AG08395 (cell line): ENCODE measurements at regions not wholly inside any gene's neighbourhood (a gene's known extent, or its start where the extent isn't known, plus 50 kb on each side); places are given as distances from the start of the nearest gene placed in this dataset.

Source experiments
- DNase-seq: peaks from one replicate; pipeline ENCODE4 v3.0.0; 2012; ENCODE audit warnings: mixed read lengths, low spot score

- no peak for DNase-seq
These were observed 781.7 kb upstream of the GHITM start for GRCh38 chr10:83357627-83358026.

GRCh38 chr10:83367036-83367435 is 772.3 kb upstream of the GHITM start:
- DNase-seq, result no peak

DNA sequence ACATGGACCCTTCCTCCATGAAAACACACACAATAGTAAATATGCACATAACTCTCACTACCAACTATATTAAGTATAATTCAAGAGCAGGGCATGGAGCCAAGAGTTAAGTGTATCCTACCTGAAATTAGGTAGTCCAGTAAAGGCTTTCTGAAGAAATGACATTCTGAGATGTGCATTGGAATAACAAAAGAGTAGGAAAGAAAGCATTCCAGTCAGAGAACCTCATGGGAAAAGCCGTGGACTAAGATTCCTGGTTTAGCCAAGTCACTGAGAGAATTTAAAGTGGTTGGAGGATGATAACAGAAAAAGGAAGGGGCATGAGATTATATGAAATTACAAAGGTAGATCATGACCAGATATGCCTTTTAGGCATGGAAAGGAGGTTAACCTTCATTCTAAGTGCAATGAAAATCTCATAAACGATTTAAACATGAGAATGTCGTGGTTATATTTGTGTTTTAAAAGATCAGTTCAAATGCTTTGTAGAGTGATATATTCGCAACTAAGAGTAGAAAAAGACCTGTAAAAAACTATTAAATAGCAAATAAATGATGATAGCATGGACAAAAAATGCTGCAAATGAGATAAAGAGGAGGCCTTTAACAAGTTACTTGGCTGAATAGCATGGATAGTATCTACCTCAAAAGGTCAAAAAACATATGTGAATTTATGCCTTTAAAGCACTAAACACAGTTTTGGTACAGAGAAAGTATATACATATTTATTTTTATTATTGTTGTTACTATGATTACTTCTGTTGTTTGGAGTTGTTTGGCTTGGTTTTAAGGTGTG is 767.4 kb upstream of the GHITM start:
- no peak for DNase-seq

GRCh38 chr10:83372646-83373045 is 766.7 kb upstream of the GHITM start:
- DNase-seq, result peak; percentile 48

DNA sequence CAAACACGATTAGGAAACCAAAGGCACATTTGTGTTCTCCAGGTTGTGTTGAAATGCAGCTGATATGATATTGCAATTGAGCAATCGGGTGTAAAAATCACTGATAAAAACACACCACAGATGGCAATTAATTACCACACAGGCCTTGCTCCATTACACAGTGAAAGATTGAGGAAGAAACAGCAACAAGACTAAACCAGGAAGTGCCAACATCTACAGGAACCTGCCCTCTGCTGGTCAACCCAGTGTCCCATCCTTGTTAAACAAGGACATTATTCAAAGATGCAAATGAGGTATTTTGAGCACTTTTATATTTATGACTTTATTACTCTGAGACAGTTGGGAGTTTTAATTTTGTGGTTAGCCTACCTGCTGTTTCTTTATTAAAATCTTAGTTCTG is 765.6 kb upstream of the GHITM start:
- peak; percentile 41 for DNase-seq

DNA sequence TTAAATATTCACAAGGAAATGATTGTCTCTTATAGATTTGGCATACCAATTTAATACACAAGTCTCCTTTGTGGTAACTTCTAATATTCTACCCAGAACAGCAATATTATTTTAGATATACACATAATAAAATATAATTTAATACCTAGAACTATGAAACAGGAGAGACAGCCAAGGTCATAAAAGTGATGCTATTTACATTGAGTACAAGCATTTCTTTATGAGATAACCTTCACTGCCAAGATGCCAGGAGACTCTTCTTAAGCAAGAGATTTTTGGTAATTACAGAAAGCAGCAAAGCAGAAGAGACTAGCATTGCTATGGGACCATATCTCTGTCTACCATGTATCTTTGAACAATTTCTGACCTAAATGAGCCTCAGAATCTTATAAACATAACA is 764.6 kb upstream of the GHITM start:
- no peak for DNase-seq

DNA sequence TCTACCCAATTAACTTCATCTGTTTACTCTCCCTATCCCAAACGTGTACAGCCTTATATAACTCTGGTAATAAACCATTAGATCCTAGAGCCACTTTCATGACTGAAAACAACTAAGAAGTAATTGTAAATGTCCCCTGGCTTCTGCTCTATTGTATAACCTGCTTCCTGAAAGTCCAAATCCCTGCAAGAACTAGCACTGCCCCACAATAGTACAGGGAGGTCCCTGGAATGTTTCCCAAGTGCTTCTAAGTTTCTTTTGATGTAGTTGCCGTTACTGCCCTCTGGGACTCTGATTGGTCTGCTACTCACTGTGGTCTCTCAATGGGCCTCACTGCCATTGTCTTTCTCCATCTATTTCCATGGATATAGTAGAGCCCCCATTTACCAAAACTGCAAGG is 764.0 kb upstream of the GHITM start:
- DNase-seq, result no peak

DNA sequence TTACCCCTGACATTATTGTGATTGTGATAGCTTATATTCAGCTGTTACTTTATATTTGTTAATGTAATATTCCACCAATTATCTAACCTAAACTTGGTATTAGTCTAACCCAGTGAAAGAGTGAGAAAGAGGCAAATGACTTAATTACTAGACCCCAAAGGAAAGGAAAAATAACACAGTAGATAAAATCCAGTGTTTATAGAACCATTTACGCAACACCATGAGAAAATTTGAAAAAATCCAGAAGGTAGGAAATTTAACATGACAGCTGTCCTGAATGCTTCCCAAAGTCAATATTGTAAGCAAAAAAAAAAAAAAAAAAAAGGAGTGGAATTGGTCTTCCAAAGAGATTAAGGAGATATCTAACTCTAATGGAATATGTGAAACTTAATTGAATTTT is 741.5 kb upstream of the GHITM start:
- DNase-seq, result no peak

DNA sequence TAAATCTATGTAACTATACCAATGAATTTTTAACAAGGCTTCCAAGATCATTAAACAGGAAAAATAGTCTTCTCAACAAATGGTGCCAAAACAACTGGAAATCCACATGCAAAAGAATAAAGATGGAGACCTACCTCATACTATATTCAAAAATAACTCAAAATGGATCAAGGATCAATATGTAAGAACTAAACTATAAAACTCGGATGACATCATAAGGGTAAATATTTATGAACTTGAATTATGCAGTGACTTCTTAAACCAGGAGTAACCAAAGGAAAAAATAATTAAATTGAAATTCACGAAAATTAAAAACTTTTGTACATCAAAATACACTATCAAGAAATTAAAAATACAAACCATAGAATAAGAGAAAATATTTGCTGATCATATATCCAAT is 728.7 kb upstream of the GHITM start:
- DNase-seq, result no peak

GRCh38 chr10:83425306-83425705 is 714.0 kb upstream of the GHITM start:
- no peak for DNase-seq

GRCh38 chr10:83427101-83427500 is 712.2 kb upstream of the GHITM start:
- no peak for DNase-seq

- DNase-seq, result no peak
These were observed 706.9 kb upstream of the GHITM start for GRCh38 chr10:83432261-83433045.

- DNase-seq, result no peak
These were observed 705.6 kb upstream of the GHITM start for GRCh38 chr10:83433705-83434104.

DNA sequence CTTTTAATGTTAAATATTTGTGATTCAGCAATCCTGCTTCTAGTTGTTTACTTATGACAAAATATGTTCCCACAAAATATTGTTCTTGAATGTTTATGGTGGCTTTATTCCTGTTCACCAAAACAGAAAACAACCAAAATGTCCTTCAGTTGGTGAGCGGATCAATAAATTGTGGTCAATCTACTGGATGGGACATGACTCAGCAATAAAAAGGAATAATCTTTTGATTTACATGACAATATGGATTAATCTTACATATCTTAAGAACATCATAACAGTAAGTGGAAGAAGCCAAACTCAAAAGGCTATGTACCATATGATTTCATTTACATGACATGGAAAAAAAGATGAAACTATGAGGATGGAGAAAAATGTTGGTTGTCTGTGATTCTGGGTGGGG is 691.3 kb upstream of the GHITM start:
- DNase-seq, result no peak

- DNase-seq, result no peak
These were observed 680.7 kb upstream of the GHITM start for GRCh38 chr10:83458611-83459010.

- no peak for DNase-seq
These were observed 680.2 kb upstream of the GHITM start for GRCh38 chr10:83459124-83459523.

DNA sequence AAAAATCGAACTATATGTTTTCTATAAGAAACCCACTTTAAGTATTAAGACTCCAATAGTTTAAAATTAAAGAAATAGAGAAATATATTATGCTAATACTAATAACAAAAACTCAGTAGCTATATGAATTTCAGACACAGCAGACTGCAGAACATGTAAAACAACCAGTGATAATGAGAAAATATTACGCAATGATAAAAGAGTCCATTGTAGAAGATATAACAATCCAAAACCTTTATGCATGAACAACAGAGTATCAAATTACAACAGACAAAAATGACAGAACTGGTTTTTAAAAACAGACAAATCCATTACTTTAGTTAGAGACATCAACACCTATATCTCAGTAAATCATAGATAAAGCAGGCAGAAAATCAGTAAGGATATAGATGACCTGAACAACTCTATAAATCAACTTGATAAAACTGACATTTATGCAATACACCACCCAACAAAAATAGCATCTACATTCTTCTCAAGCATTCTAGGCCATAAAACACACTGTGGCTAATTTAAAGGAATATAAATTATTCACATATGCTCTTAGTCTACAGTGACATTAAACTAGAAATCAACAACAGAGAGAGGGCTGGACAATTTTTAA is 669.5 kb upstream of the GHITM start:
- DNase-seq, result no peak

- no peak for DNase-seq
These were observed 663.1 kb upstream of the GHITM start for GRCh38 chr10:83476211-83476610.

GRCh38 chr10:83489161-83489560 is 650.1 kb upstream of the GHITM start:
- DNase-seq, result no peak

- DNase-seq, result no peak
These were observed 647.3 kb upstream of the GHITM start for GRCh38 chr10:83492004-83492403.

GRCh38 chr10:83512681-83513080 is 626.6 kb upstream of the GHITM start:
- DNase-seq, result no peak

GRCh38 chr10:83515001-83515400 is 624.3 kb upstream of the GHITM start:
- DNase-seq, result no peak

GRCh38 chr10:83516788-83517187 is 622.5 kb upstream of the GHITM start:
- DNase-seq, result no peak
